SK-N-SH treated with all-trans-retinoic acid at 6 μM for 48 hours (cell line): ENCODE measurements at regions not wholly inside any gene's neighbourhood (a gene's known extent, or its start where the extent isn't known, plus 50 kb on each side); places are given as distances from the start of the nearest gene placed in this dataset.

ENCODE experiments used
- BACH2 ChIP-seq: fragments of 250-450 bp; sonication (Bioruptor Pico); IDR thresholded peaks from 2 replicates; pipeline ENCODE4 v1.9.0; 2021; ENCODE audit warnings: mild to moderate bottlenecking, borderline replicate concordance
- CSRNP3 ChIP-seq: fragments of 250-450 bp; sonication (Bioruptor Pico); IDR thresholded peaks from 2 replicates; pipeline ENCODE4 v1.5.1; 2021; ENCODE audit warnings: mild to moderate bottlenecking, moderate library complexity
- GLIS3 ChIP-seq: fragments of 250-450 bp; sonication (Bioruptor Pico); IDR thresholded peaks from 2 replicates; pipeline ENCODE4 v1.5.0; 2020; ENCODE audit warnings: mild to moderate bottlenecking, moderate library complexity
- ISL1 ChIP-seq: fragments of 250-450 bp; sonication (Bioruptor Pico); IDR thresholded peaks from 2 replicates; pipeline ENCODE4 v2.1.2; 2022; ENCODE audit warnings: mild to moderate bottlenecking, moderate library complexity
- OSR1 ChIP-seq: fragments of 250-450 bp; sonication (Bioruptor Pico); IDR thresholded peaks from 2 replicates; pipeline ENCODE4 v1.8.0; 2022; ENCODE audit warnings: moderate library complexity, mild to moderate bottlenecking, inconsistent platforms
- PATZ1 ChIP-seq: fragments of 250-450 bp; sonication (Bioruptor Pico); IDR thresholded peaks from 2 replicates; pipeline ENCODE4 v1.8.0; 2020; ENCODE audit warnings: mild to moderate bottlenecking, moderate library complexity, borderline replicate concordance
- POU6F1 ChIP-seq: fragments of 250-450 bp; sonication (Bioruptor Pico); IDR thresholded peaks from 2 replicates; pipeline ENCODE4 v1.8.0; 2021; ENCODE audit warnings: low read depth, mild to moderate bottlenecking, moderate library complexity, borderline replicate concordance
- SNAI2 ChIP-seq: fragments of 250-450 bp; sonication (Bioruptor Pico); IDR thresholded peaks from 2 replicates; pipeline ENCODE4 v1.5.0; 2020; ENCODE audit warnings: mild to moderate bottlenecking, moderate library complexity
- TCF4 ChIP-seq: fragments of 250-450 bp; sonication (Bioruptor Pico); IDR thresholded peaks from 2 replicates; pipeline ENCODE4 v1.8.0; 2021; ENCODE audit warnings: mild to moderate bottlenecking, moderate library complexity, borderline replicate concordance
- TOX ChIP-seq: fragments of 250-450 bp; sonication (Bioruptor Pico); IDR thresholded peaks from 2 replicates; pipeline ENCODE4 v1.8.0; 2021; ENCODE audit warnings: mild to moderate bottlenecking, moderate library complexity, borderline replicate concordance
- TSHZ2 ChIP-seq: fragments of 250-450 bp; sonication (Bioruptor Pico); IDR thresholded peaks from 2 replicates; pipeline ENCODE4 v1.5.0; 2020; ENCODE audit warnings: mild to moderate bottlenecking, moderate library complexity
- ZFP30 ChIP-seq: fragments of 450-650 bp; formaldehyde crosslinking; IDR thresholded peaks from 2 replicates; pipeline ENCODE4 v1.5.0; 2022; ENCODE audit warnings: mild to moderate bottlenecking, moderate library complexity
- ZNF565 ChIP-seq: fragments of 450-650 bp; formaldehyde crosslinking; conservative IDR thresholded peaks from 2 replicates; pipeline ENCODE4 v1.5.0; 2020; ENCODE audit warnings: low read depth, mild to moderate bottlenecking, moderate library complexity
- ZNF8 ChIP-seq: fragments of 450-650 bp; formaldehyde crosslinking; IDR thresholded peaks from 2 replicates; pipeline ENCODE4 v1.5.0; 2020; ENCODE audit warnings: mild to moderate bottlenecking, moderate library complexity

- TF ChIP-seq ISL1 (CRISPR knock-in tag) (no peak), PATZ1 (no peak), OSR1 (CRISPR knock-in tag) (no peak), BACH2 (CRISPR knock-in tag) (no peak), TCF4 (CRISPR knock-in tag) (no peak), TSHZ2 (CRISPR knock-in tag) (no peak), TOX (CRISPR knock-in tag) (no peak), ZNF8 (CRISPR knock-in tag) (no peak), POU6F1 (CRISPR knock-in tag) (no peak), ZNF565 (no peak), SNAI2 (CRISPR knock-in tag) (no peak), ZFP30 (CRISPR knock-in tag) (no peak), CSRNP3 (no peak), GLIS3 (CRISPR knock-in tag) (no peak)
Measured at GRCh38 chr18:3333056-3333720, 71.3 kb downstream of the MYL12B start.
